GM12878 (cell line): ENCODE measurements at regions not wholly inside any gene's neighbourhood (a gene's known extent, or its start where the extent isn't known, plus 50 kb on each side); places are given as distances from the start of the nearest gene placed in this dataset.

Experiments used
- ATAC-seq: fragments of 200-7000 bp; cut with Tn5 transposase; 3 replicates; pipeline ENCODE4 v1.9.1; 2020; ENCODE audit warnings: mild to moderate bottlenecking, moderate library complexity
- BruUV-seq: library from RNA; stranded (reverse); fragments of 400-500 nt; replicated peaks from 2 replicates; lab custom pipeline; 2021; lab: Mats Ljungman, UMichigan
- CTCF ChIA-PET: fragments of 300-600 bp; sonication (Branson Sonifier 250); formaldehyde crosslinking; extraction: SDS; loops from one replicate; lab custom pipeline; 2021; ENCODE audit warnings: inconsistent platforms; lab: Yijun Ruan, JAX
- POLR2A ChIA-PET: fragments of 350-600 bp; formaldehyde crosslinking; extraction: SDS; loops from one replicate; lab custom pipeline; 2021; ENCODE audit warnings: inconsistent platforms; lab: Charles Lee
- RAD21 ChIA-PET: fragments of 300-600 bp; sonication (Branson Sonifier 250); formaldehyde crosslinking; loops from one replicate; lab custom pipeline; 2023; ENCODE audit warnings: antibody characterized with exemption; ENCODE audit not compliant: unreplicated experiment; lab: Charles Lee
- SMC1A ChIA-PET: fragments of 300-600 bp; sonication (Branson Sonifier 250); formaldehyde crosslinking; loops from one replicate; lab custom pipeline; 2023; ENCODE audit not compliant: unreplicated experiment, uncharacterized antibody; lab: Charles Lee
- DNase-seq: peaks from one replicate; pipeline ENCODE4 v3.0.0-alpha.2; 2011; ENCODE audit warnings: low read depth, low spot score
- FAIRE-seq: peaks from 3 replicates; lab custom pipeline; 2011; peaks lifted over from hg19 to GRCh38; lab: Jason Lieb, UNC
- H2AFZ ChIP-seq: 2 replicates; pipeline ENCODE4 v1.6.0; 2011; ENCODE audit warnings: low read depth, low read length, control low read depth; ENCODE audit not compliant: control insufficient read depth
- H3K27ac ChIP-seq: 2 replicates; pipeline ENCODE4 v1.5.1; 2011; ENCODE audit warnings: control low read depth; ENCODE audit not compliant: control insufficient read depth, insufficient read depth
- H3K27me3 ChIP-seq, 2 experiments: replicated peaks in 1 of 2; 2 replicates each; pipeline versions ENCODE4 v1.6.0 to v1.6.1; 2011; ENCODE audit warnings: low read length in 1 of 2; ENCODE audit not compliant: control insufficient read depth in 2 of 2, insufficient read depth in 2 of 2
- H3K36me3 ChIP-seq, 2 experiments: 2 replicates each; pipeline ENCODE4 v1.5.1; 2011; ENCODE audit warnings: low read length in 1 of 2; ENCODE audit not compliant: control insufficient read depth in 2 of 2, insufficient read depth in 2 of 2
- H3K4me1 ChIP-seq: 2 replicates; pipeline ENCODE4 v1.6.1; 2011; ENCODE audit warnings: mild to moderate bottlenecking, low read length, moderate library complexity, mixed read lengths; ENCODE audit not compliant: control insufficient read depth, insufficient read depth
- H3K4me2 ChIP-seq: 2 replicates; pipeline ENCODE4 v1.6.0; 2011; ENCODE audit warnings: control low read depth; ENCODE audit not compliant: control insufficient read depth, insufficient read depth
- H3K4me3 ChIP-seq: fragments of 200-600 bp; sonication (generic); 2 replicates; pipeline ENCODE4 v1.5.1; 2016
- H3K79me2 ChIP-seq: 2 replicates; pipeline ENCODE4 v1.6.0; 2011; ENCODE audit warnings: low read length; ENCODE audit not compliant: control insufficient read depth, insufficient read depth
- H3K9ac ChIP-seq: 2 replicates; pipeline ENCODE4 v1.8.0; 2011; ENCODE audit warnings: low read length, control low read depth, mixed read lengths; ENCODE audit not compliant: control insufficient read depth, insufficient read depth
- H3K9me3 ChIP-seq: replicated peaks from 3 replicates; pipeline ENCODE4 v1.5.1; 2011; ENCODE audit warnings: mild to moderate bottlenecking, low read length; ENCODE audit not compliant: control insufficient read depth, insufficient read depth
- H4K20me1 ChIP-seq: 2 replicates; pipeline ENCODE4 v1.6.0; 2011; ENCODE audit not compliant: control insufficient read depth, insufficient read depth
- ETV6 ChIP-seq, 2 experiments: fragments of 450-650 bp in 1 of 2; IDR thresholded peaks in 1 of 2; conservative IDR thresholded peaks in 1 of 2; 2 replicates each; pipeline ENCODE4 v1.6.1; 2014; ENCODE audit warnings: antibody characterized with exemption in 1 of 2, borderline replicate concordance in 1 of 2, low read depth in 1 of 2, mild to moderate bottlenecking in 1 of 2, moderate library complexity in 1 of 2
- FOS ChIP-seq: IDR thresholded peaks from 3 replicates; pipeline ENCODE4 v1.6.1; 2011; ENCODE audit warnings: borderline replicate concordance; ENCODE audit not compliant: insufficient read length; ENCODE audit errors: extremely low read depth
- HDGF ChIP-seq: fragments of 450-650 bp; IDR thresholded peaks from 2 replicates; pipeline ENCODE4 v1.6.1; 2016; ENCODE audit warnings: antibody characterized with exemption
- MAX ChIP-seq: IDR thresholded peaks from 2 replicates; pipeline ENCODE4 v1.6.1; 2012; ENCODE audit warnings: low read depth, low read length, improper control_type of control experiment
- MXI1 ChIP-seq: fragments of 150-350 bp; IDR thresholded peaks from 2 replicates; pipeline ENCODE4 v1.6.1; 2011; ENCODE audit warnings: low read depth, mild to moderate bottlenecking, inconsistent platforms, low read length, improper control_type of control experiment
- RCOR1 ChIP-seq: conservative IDR thresholded peaks from 2 replicates; pipeline ENCODE4 v1.6.1; 2012; ENCODE audit warnings: low read depth, low read length, improper control_type of control experiment
- SP1 ChIP-seq: IDR thresholded peaks from one replicate; pipeline ENCODE4 v1.6.1; 2011; ENCODE audit warnings: low read depth, low read length
- WGBS: methylation state at CpG from one replicate; pipeline ENCODE4 v1.1.6; 2016; ENCODE audit warnings: low lambda C conversion rate; ENCODE audit not compliant: insufficient replicate concordance, insufficient coverage; ENCODE audit errors: missing lambda C conversion rate; 5-methylcytosine and 5-hydroxymethylcytosine counted together
- in situ Hi-C: fragments of 300-500 bp; cut with MboI; formaldehyde crosslinking; loops from 9 replicates; pipeline ENCODE4 v1.14.3; 2018; ENCODE audit warnings: mixed read lengths
- intact Hi-C: fragments of 100-400 bp; cut with micrococcal nuclease; formaldehyde crosslinking; loops from one replicate; pipeline ENCODE4 v1.14.2; 2022; ENCODE audit not compliant: unreplicated experiment

- TF ChIP-seq SP1 = no peak
- TF ChIP-seq ETV6 (conservative IDR thresholded peaks at IDR 0.05 in 1 of 2, IDR thresholded peaks at IDR 0.05 in 1 of 2; ENCODE audit: borderline replicate concordance in 1 of 2, low read depth in 1 of 2) = no peak
- no peak for TF ChIP-seq MAX
- TF ChIP-seq HDGF = no peak
- TF ChIP-seq RCOR1 = no peak
- TF ChIP-seq FOS = no peak
- no peak for TF ChIP-seq MXI1
- no peaks in the 10 kb centered on the region for H3K4me1 ChIP-seq
- no TSS peak for BruUV-seq
- in situ Hi-C loops = no loop called here
- H3K4me2 ChIP-seq = no peak overlapping the region
- FAIRE-seq = no peak
- intact Hi-C loops = no loop called here
- ChIA-PET SMC1A (interaction anchor here (1.1 kb wide), 1 partner anchor 13 kb away, joined by 3 read pairs; no protein-coding TSS in a partner anchor), POLR2A (interaction anchor here (0.6 kb wide), 1 partner anchor 351 kb away, joined by 10 read pairs; no protein-coding TSS in a partner anchor), RAD21 (no interaction called here), CTCF (no interaction called here)
- WGBS = 22% methylated on average over 6 of the region's 6 CpGs
- no peak overlapping the region for H2AFZ ChIP-seq
- H4K20me1 ChIP-seq = no peaks in the 10 kb centered on the region
- H3K4me3 ChIP-seq = no peak overlapping the region
- no peaks in the 10 kb centered on the region for H3K36me3 ChIP-seq
- DNase-seq = no peak
- H3K79me2 ChIP-seq = no peaks in the 10 kb centered on the region
- no peak for ATAC-seq
- H3K27me3 ChIP-seq = no peaks in the 10 kb centered on the region; a peak in 3 of 4 replicates
- H3K9ac ChIP-seq = no peak overlapping the region
- H3K27ac ChIP-seq = no peak overlapping the region
- no peaks in the 10 kb centered on the region for H3K9me3 ChIP-seq
Observed at GRCh38 chr3:176953106-176954060, 243.9 kb downstream of the TBL1XR1 start.
